GM23338 (cell line): ENCODE measurements at regions not wholly inside any gene's neighbourhood (a gene's known extent, or its start where the extent isn't known, plus 50 kb on each side); places are given as distances from the start of the nearest gene placed in this dataset.

Source experiments
- EZH2 ChIP-seq: fragments of 200-600 bp; sonication (generic); IDR thresholded peaks from one replicate; pipeline ENCODE4 v1.8.0; 2017; ENCODE audit warnings: antibody characterized with exemption, mild to moderate bottlenecking, low read depth; ENCODE audit not compliant: unreplicated experiment
- EZH2phosphoT487 ChIP-seq: fragments of 200-600 bp; sonication (generic); IDR thresholded peaks from one replicate; pipeline ENCODE4 v1.8.1; 2018; ENCODE audit warnings: antibody characterized with exemption; ENCODE audit not compliant: unreplicated experiment
- NANOG ChIP-seq: IDR thresholded peaks from 2 replicates; pipeline ENCODE4 v1.6.1; 2016; ENCODE audit warnings: antibody characterized with exemption, borderline replicate concordance
- POLR2AphosphoS5 ChIP-seq: IDR thresholded peaks from 2 replicates; pipeline ENCODE4 v1.6.1; 2016; ENCODE audit warnings: antibody characterized with exemption, low read depth
- STAT1 ChIP-seq: IDR thresholded peaks from one replicate; pipeline ENCODE4 v1.6.1; 2016; ENCODE audit warnings: antibody characterized with exemption; ENCODE audit not compliant: unreplicated experiment
- TF ChIP-seq, protein P1 (sequence below), 2 experiments: fragments of 200-600 bp in 1 of 2; sonication (generic) in 1 of 2; conservative IDR thresholded peaks; 2 replicates each; pipeline versions ENCODE4 v1.5.1 to v1.6.1; 2016 to 2017; ENCODE audit warnings: antibody characterized with exemption in 2 of 2, low read depth in 2 of 2, mild to moderate bottlenecking in 2 of 2, moderate library complexity in 1 of 2
- TF ChIP-seq, protein P2 (sequence below): IDR thresholded peaks from 2 replicates; pipeline ENCODE4 v1.6.1; 2016; ENCODE audit warnings: antibody characterized with exemption
- TF ChIP-seq, protein P3 (sequence below): IDR thresholded peaks from one replicate; pipeline ENCODE4 v1.6.1; 2018; ENCODE audit warnings: antibody characterized with exemption; ENCODE audit not compliant: unreplicated experiment

DNA sequence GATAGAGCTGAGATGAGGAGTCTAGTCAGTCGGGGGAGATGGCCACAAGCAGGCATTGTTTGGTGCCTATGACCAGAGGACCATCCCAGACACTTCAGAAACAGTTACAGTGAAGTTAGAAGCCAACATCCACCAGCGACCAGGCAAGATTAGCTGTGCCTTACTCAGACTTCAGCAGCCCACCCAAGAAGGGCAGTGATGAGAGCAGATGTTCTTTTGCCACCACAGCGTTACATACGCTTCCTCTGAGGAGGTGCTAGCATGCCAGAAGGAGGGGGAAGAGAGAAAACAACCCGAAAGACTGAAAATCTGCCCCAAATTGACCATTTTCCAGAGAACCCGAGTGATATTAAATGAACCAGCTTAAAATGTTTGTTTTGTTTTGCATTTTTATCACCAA lies 186.8 kb downstream of the PRL start:
- TF ChIP-seq, protein P1, sequence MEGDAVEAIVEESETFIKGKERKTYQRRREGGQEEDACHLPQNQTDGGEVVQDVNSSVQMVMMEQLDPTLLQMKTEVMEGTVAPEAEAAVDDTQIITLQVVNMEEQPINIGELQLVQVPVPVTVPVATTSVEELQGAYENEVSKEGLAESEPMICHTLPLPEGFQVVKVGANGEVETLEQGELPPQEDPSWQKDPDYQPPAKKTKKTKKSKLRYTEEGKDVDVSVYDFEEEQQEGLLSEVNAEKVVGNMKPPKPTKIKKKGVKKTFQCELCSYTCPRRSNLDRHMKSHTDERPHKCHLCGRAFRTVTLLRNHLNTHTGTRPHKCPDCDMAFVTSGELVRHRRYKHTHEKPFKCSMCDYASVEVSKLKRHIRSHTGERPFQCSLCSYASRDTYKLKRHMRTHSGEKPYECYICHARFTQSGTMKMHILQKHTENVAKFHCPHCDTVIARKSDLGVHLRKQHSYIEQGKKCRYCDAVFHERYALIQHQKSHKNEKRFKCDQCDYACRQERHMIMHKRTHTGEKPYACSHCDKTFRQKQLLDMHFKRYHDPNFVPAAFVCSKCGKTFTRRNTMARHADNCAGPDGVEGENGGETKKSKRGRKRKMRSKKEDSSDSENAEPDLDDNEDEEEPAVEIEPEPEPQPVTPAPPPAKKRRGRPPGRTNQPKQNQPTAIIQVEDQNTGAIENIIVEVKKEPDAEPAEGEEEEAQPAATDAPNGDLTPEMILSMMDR (conservative IDR thresholded peaks at IDR 0.05; ENCODE audit: low read depth in 2 of 2) = no peak
- TF ChIP-seq EZH2 (no peak), POLR2AphosphoS5 (no peak), EZH2phosphoT487 (no peak), STAT1 (no peak), NANOG (no peak)
- TF ChIP-seq, protein P2, sequence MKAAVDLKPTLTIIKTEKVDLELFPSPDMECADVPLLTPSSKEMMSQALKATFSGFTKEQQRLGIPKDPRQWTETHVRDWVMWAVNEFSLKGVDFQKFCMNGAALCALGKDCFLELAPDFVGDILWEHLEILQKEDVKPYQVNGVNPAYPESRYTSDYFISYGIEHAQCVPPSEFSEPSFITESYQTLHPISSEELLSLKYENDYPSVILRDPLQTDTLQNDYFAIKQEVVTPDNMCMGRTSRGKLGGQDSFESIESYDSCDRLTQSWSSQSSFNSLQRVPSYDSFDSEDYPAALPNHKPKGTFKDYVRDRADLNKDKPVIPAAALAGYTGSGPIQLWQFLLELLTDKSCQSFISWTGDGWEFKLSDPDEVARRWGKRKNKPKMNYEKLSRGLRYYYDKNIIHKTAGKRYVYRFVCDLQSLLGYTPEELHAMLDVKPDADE = no peak
- TF ChIP-seq, protein P3, sequence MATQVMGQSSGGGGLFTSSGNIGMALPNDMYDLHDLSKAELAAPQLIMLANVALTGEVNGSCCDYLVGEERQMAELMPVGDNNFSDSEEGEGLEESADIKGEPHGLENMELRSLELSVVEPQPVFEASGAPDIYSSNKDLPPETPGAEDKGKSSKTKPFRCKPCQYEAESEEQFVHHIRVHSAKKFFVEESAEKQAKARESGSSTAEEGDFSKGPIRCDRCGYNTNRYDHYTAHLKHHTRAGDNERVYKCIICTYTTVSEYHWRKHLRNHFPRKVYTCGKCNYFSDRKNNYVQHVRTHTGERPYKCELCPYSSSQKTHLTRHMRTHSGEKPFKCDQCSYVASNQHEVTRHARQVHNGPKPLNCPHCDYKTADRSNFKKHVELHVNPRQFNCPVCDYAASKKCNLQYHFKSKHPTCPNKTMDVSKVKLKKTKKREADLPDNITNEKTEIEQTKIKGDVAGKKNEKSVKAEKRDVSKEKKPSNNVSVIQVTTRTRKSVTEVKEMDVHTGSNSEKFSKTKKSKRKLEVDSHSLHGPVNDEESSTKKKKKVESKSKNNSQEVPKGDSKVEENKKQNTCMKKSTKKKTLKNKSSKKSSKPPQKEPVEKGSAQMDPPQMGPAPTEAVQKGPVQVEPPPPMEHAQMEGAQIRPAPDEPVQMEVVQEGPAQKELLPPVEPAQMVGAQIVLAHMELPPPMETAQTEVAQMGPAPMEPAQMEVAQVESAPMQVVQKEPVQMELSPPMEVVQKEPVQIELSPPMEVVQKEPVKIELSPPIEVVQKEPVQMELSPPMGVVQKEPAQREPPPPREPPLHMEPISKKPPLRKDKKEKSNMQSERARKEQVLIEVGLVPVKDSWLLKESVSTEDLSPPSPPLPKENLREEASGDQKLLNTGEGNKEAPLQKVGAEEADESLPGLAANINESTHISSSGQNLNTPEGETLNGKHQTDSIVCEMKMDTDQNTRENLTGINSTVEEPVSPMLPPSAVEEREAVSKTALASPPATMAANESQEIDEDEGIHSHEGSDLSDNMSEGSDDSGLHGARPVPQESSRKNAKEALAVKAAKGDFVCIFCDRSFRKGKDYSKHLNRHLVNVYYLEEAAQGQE = no peak
